Limb (tissue), 2 donors: ENCODE measurements at regions not wholly inside any gene's neighbourhood (a gene's known extent, or its start where the extent isn't known, plus 50 kb on each side); places are given as distances from the start of the nearest gene placed in this dataset.

ENCODE experiments used
- DNase-seq, 2 donors: peaks; one replicate each; pipeline ENCODE4 v3.0.0-alpha.2; 2016; ENCODE audit errors: extremely low spot score in 2 of 2

DNA sequence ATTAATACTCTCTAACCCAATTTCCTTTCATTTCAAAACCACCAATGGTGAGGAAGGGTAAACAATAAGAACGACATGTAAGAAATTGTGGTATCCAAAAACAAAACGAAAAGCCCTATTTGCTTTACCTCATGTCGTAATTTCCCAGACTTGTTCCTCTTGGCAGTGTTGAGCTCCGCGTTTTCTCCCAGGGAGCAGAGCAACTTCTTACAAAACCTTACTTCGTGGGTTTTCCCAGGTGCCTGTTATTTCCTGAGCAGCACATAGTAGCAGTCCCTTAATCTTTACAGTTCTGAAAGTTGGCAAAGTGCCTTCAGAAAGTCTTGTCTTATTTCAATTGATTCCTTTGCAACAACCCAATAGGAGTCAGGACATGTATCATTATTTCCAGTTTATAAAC lies 207.9 kb upstream of the MARCKS start:
- peak in 1 of 2 donors; percentile 36 for DNase-seq

DNA sequence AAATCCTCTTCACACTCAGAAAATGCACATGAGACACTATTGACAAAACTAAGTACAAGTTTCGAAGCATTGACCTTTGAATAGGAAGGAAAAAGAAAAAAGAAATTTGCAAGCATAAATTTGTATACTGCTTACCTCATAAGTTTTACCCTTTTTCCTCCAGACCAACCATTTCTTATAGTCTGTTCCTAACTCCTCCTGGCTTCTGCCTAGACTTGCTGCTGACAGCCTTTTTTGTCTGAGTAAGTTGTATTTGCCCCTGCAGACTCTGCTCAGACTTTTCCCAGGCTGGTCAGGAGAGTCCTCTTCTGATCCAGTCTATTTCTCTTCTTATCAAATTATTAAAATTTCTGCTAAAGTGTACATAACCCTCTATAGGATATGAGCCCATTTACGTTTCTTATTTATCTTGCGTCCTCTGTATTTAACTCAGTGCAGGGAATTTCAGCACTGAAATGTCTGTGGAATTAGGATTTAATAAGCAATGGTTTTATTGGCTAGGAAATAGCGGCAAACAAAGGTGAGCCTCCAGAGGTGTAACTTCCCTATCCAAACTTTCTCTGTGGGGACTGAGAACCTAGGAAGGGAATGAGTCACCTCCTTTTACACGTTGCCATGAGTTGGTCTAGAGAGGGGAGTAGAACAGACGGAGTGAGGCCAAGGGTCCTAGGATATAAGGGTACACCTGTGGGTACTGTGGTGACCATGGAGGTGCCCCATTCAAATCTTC lies 207.1 kb upstream of the MARCKS start:
- no peak for DNase-seq

DNA sequence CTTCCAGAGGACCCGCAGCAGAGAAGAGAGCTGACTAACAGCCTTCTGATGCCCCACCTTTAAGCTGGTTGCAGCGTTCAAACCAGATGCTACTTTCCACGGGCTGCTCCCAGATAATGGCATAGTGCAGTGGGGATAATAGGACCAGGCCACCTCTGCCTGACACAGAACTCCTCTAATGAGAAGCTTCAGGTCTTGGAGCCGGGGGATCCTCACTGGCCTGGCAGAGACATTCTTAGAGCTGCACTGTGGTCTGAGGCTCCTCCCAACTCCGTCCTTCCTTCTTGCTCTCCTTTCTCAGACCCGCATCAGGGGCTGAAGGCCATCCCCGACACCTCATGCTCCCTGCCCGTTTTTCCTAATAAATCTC lies 206.6 kb upstream of the MARCKS start:
- DNase-seq: no peak

GRCh38 chr6:113651120-113651519 lies 206.0 kb upstream of the MARCKS start:
- no peak for DNase-seq

DNA sequence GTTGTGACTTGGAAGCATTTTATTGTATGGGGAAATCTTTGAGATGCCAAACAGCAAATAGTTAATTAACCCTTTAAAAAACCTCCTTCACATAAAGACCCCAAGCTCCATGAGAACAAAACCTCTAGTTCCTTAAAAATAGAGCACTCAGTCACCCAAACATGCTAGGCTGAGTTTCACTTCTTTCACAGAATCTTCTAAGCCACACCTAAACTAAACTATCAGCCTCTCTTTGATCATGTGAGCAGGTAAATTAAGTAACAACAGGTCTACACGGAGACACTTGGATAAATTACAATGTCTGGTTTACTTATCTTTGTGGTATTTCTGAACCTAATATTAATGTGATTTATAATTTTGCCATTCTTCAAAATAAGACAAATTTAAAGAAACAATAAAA lies 205.2 kb upstream of the MARCKS start:
- DNase-seq: no peak

DNA sequence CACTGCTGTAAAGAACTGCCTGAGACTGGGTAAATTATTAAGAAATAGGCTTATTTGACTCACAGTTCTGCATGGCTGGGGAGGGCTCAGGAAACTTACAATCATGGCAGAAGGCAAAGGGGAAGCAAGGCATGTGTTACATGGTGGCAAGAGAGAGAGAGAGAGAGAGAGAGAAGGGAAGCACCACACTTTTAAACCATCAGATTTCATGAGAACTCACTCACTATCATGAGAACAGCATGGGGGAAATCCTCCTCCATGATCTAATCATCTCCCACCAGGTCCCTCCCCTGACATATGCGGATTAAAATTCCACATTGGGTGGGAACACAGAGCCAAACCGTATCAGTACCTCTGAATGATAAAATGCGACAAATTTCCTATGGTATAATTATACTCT lies 203.9 kb upstream of the MARCKS start:
- no peak for DNase-seq

GRCh38 chr6:113654396-113654795 lies 202.7 kb upstream of the MARCKS start:
- DNase-seq: no peak

GRCh38 chr6:113655761-113656160 lies 201.4 kb upstream of the MARCKS start:
- no peak for DNase-seq

DNA sequence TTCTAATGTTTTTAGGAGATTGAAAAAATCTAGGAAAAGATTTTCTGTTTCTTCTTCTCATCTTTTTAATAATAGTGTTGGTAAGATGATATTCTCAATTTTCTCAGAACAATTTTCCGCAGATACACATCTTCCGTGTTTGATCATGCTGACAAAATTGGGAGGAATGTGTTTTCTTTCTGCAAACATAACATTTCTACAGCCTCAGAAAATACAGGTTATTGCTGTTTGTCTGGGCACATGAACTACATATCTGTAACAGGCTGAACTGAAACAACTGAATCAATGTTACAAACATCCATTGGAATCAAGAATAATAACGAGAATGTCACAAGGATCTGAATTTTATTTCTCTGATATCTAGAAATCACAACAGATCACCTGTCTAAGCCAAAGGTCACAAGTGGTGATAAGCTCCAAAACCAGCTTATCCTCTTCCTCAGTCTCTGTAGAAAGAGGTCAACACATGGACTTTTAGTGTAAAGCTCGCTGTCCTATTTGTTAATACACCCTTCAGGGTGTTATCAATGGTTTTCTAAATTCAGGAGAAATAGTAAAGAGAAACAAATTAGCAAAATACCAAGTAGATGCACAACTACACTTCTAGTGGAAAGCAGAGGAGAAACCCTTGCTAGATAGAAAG lies 197.3 kb upstream of the MARCKS start:
- DNase-seq: no peak

GRCh38 chr6:113660819-113661218 lies 196.3 kb upstream of the MARCKS start:
- DNase-seq: no peak

DNA sequence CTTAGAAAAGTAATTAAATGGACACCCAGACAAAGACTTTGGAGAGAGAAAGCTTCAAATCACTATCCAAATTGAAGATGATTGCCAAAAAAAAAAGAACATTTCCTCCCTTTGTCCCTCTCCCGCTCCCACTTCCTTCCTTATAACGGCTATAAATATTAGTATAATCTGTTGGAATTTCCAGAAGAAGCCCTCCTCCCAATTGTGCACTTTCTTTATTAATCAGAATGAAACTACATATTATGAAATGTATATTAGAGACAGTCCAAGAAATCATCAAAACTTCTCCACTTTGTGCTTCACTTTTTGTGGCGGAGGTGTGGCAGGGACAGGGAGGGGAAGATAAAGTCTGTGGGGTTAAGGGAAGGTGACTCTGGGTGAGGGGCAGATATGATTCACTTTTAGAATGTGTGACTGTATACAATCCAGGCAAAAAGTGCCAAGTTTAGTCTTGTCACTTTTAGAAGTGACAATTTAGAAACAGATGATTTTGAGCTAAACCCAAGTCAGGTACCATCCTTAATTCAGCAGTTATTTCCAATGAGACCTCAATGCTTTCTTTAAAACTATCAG lies 195.0 kb upstream of the MARCKS start:
- DNase-seq: no peak

DNA sequence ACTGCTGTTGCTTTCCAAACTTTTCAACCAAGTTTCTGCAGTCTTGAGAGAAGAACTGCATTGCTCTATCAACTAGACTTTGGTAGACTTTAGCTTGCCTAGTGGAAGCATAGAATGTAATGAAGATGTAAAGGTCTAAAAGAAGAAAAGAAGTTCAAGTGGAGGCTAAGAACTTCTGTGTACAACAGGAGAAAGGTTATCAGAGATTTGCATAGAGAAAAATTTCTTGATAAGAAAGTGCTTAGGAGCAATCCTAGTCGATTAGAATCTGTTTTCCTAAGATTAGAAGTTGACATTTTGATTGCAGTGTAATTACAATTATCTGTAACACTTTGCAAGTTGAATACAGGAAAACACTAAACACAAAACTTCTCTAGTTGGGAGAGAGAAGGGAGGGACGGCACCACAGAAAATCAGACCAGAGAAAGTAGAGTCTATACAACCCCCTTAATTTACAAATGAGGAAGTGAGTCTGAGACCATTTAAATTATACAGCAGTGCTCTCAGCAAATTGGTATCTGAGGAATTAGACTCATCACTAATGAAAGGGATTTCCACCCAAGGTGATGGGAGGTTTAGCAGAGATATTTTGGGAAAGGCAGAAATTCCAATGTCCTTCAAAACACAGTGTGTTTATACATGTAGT lies 194.3 kb upstream of the MARCKS start:
- no peak for DNase-seq

GRCh38 chr6:113664909-113665308 lies 192.2 kb upstream of the MARCKS start:
- no peak for DNase-seq

DNA sequence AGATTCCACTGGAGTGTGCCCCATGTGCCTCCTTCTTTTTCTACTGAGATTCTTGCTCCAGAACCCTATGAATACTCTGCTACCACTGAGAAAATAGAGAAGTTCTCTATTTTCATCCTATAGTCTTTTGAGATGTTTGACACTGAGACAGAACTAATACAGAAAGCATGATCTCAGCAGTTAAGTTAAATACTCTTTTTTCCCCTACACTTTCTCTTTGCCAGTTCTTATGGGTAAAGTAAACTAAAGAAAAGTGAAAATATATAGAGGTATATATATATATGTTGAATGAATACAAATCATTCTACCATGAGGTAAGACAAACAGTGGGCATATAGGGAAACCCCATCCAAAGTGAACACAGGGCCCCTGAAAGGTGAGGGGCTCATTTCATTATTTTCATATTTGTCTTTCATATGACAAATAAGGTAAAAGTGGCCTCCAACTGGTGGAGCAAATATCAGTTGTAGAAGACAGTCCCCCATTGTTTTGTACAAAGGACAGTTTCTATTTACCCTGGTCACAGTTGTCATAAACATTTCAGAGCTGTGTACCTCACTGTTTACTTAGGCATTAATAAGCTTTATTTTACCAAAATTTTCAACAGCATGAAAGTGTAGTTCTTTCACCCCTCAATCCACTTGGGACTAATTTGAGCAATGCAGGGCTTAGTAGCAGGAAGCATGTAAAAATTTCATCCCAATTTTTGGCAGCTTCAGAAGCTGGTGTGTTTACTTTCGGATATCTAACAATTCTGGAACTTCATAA lies 188.3 kb upstream of the MARCKS start:
- DNase-seq: no peak

DNA sequence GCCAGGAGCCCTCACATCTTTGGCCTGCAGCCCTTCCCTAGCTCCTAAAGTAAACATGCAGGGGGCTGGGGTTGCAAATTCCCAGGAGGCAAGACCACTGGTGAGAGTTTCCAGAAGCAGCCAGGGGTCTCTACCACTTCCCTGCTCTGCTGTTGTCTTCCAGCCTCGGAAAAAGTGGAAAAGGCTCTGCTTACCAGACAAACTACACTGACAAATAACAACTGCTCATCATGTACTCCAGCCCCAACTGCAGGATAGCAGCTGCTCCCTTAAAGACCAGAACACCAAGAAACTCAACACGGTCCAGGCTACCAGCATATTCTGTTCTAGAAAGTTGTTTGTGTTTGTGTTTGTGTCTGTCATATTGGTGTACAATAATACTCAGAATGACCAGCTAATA lies 187.5 kb upstream of the MARCKS start:
- DNase-seq: no peak

DNA sequence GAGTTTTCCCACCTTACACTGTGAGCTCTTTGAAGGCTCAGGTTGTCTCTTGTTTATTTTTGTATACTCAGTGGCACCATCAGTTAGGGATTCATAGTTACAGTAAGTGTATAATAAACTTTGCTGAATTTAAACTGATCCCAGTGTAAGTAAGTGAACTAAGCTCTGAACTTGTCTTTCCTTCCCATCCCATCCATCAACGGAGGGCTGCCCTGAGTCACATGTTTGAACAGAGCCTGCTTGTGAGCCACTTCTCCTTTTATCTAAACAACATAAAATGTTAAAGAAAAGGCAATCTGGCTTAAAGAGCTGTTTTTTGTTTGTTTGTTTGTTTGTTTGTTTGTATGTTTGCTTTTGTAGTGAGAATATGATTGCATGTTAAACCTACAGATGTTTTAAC lies 185.7 kb upstream of the MARCKS start:
- no peak for DNase-seq

- peak in 1 of 2 donors; percentile 76 for DNase-seq
Observed at GRCh38 chr6:113672491-113673149, 184.5 kb upstream of the MARCKS start.

GRCh38 chr6:113674075-113674474 lies 183.1 kb upstream of the MARCKS start:
- DNase-seq: no peak

DNA sequence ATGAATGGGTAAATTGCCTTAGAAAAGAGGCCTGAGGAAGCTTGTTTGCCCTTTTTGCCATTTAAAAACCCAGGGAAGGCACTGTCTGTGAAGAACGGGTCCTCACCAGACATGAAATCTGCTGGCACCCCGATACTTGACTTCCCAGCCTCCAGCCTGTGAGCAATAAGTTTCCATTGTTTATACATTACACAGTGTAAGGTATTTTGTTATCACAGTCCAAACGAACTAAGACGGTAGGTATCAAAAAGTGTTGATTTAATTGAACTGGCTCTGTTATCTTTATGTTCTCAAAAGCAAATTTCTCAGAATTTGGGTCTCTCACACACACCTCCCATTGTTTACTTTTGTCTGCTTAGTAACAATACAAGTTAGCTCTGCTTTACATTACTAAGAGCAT lies 181.1 kb upstream of the MARCKS start:
- no peak for DNase-seq

GRCh38 chr6:113676968-113677367 lies 180.2 kb upstream of the MARCKS start:
- no peak for DNase-seq

DNA sequence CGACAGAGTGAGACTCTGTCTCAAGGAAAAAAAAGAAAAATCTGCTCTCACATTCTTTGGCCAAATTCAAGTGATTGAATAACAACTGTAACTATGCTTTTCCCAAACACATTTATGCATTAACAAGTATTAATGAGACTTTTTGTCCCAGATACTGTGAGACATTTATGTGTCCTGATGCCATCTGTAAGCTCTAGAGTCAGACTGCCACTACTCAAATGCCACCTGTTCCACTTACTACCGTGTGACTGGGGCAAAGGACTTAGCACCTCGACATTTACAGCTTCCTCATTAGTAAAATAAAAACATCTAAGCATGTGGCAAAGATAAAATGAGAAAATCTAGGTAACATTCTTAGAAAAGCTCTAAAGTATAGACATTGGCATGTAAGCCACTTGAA lies 178.1 kb upstream of the MARCKS start:
- no peak for DNase-seq
